ENCODE measurements at regions not wholly inside any gene's neighbourhood (a gene's known extent, or its start where the extent isn't known, plus 50 kb on each side); places are given as distances from the start of the nearest gene placed in this dataset.

DNA sequence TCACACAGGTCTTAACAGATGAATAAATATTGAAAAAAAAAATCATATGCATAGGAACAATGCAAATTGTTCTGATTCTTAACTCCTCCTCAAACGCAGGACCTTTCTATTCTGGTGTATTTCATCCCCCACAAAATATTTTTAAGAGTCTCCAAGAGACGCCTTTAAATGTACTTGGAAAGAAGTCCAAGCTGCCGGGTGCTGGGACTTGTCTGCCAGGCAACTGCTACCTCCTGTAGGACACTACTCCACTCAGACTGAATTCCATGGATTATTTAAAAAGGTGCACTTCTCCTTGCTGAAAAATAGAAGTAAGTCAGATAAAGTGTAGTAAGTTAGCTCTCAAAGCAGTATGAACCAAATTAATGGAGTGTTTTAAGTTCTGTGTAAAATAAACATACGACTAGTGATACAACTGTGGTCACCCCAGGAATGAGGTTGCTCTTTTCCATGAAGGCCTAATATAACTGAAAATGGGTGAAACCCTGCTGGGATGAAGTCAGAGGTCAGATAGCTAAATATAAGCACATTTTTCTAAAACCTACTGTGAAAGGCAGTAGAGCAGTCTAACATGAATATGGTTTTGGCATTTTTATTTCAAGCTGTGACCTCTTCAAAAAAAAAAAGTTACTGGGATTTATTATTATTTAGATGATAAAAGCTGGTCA lies 189.2 kb upstream of the PBX1 start:
- H3K9me3 Mint-ChIP-seq (ENCODE audit: unreplicated experiment): peaks cover 5% of the 10 kb centered on the region

DNA sequence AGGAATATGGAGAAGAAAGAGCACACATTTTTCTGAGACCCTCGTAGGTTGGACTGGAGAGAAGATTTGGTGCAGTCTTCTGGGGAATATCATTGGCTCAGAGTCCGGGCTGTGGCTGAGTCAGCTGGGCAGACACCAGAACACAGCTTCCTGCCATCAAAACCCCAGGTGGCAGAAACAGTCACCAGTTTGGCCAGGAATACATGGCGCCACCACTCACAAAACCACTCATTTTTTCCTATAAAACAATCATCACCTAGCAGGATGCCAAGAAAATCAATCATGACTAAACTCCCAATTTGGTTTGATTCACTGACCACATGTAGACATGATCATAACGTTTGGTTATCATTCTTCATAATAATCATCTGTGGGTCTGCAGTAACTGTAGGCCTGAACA lies 178.1 kb upstream of the PBX1 start:
- Mint-ChIP-seq H3K4me1 (ENCODE audit: low read depth, unreplicated experiment) (no peaks in the 10 kb centered on the region), H3K27me3 (ENCODE audit: unreplicated experiment) (no peaks in the 10 kb centered on the region), H3K27ac (ENCODE audit: unreplicated experiment) (no peak overlapping the region), H3K4me3 (ENCODE audit: unreplicated experiment) (no peak overlapping the region), H3K9me3 (ENCODE audit: unreplicated experiment) (no peaks in the 10 kb centered on the region), H3K36me3 (ENCODE audit: unreplicated experiment) (no peaks in the 10 kb centered on the region)
- no peak for DNase-seq
- TF ChIP-seq, protein P1, sequence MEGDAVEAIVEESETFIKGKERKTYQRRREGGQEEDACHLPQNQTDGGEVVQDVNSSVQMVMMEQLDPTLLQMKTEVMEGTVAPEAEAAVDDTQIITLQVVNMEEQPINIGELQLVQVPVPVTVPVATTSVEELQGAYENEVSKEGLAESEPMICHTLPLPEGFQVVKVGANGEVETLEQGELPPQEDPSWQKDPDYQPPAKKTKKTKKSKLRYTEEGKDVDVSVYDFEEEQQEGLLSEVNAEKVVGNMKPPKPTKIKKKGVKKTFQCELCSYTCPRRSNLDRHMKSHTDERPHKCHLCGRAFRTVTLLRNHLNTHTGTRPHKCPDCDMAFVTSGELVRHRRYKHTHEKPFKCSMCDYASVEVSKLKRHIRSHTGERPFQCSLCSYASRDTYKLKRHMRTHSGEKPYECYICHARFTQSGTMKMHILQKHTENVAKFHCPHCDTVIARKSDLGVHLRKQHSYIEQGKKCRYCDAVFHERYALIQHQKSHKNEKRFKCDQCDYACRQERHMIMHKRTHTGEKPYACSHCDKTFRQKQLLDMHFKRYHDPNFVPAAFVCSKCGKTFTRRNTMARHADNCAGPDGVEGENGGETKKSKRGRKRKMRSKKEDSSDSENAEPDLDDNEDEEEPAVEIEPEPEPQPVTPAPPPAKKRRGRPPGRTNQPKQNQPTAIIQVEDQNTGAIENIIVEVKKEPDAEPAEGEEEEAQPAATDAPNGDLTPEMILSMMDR (IDR thresholded peaks at IDR 0.05; ENCODE audit: partially characterized antibody, unreplicated experiment): no peak

More for the DNA sequence above, 189.2 kb upstream of the PBX1 start:
- no peak overlapping the region for H3K4me3 Mint-ChIP-seq (ENCODE audit: unreplicated experiment)
- DNase-seq: no peak
- no peak overlapping the region for H3K27ac Mint-ChIP-seq (ENCODE audit: unreplicated experiment)
- no peaks in the 10 kb centered on the region for H3K27me3 Mint-ChIP-seq (ENCODE audit: unreplicated experiment)
- H3K36me3 Mint-ChIP-seq (ENCODE audit: unreplicated experiment): no peaks in the 10 kb centered on the region
- no peaks in the 10 kb centered on the region for H3K4me1 Mint-ChIP-seq (ENCODE audit: low read depth, unreplicated experiment)
- TF ChIP-seq, protein P1 (IDR thresholded peaks at IDR 0.05; ENCODE audit: partially characterized antibody, unreplicated experiment): no peak

GRCh38 chr1:164382384-164382783 lies 176.6 kb upstream of the PBX1 start:
- DNase-seq: no peak
- no peaks in the 10 kb centered on the region for H3K9me3 Mint-ChIP-seq (ENCODE audit: unreplicated experiment)
- TF ChIP-seq, protein P1 (IDR thresholded peaks at IDR 0.05; ENCODE audit: partially characterized antibody, unreplicated experiment): no peak
- H3K36me3 Mint-ChIP-seq (ENCODE audit: unreplicated experiment): no peaks in the 10 kb centered on the region
- H3K27me3 Mint-ChIP-seq (ENCODE audit: unreplicated experiment): no peaks in the 10 kb centered on the region
- no peak overlapping the region for H3K4me3 Mint-ChIP-seq (ENCODE audit: unreplicated experiment)
- H3K4me1 Mint-ChIP-seq (ENCODE audit: low read depth, unreplicated experiment): no peaks in the 10 kb centered on the region
- no peak overlapping the region for H3K27ac Mint-ChIP-seq (ENCODE audit: unreplicated experiment)

DNA sequence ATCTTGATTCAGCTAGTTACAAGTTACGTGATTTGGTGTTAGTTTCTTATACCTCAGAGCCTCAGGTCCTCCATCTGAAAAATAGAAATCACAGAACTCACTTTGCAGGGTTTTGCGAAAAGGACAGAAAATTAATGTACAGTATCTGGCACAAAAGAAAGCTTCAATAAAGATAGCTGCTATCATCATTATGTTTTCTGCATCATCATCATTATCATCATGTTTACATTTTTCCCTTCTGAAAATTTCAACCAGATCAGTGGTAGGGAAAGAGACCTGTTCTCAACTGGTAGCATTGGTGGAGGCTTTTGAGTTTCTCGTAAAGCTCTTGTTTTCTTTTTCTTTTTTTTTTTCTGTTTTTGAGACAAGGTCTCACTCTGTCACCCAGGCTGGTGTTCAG lies 174.7 kb upstream of the PBX1 start:
- no peaks in the 10 kb centered on the region for H3K27me3 Mint-ChIP-seq (ENCODE audit: unreplicated experiment)
- DNase-seq: no peak
- TF ChIP-seq, protein P1 (IDR thresholded peaks at IDR 0.05; ENCODE audit: partially characterized antibody, unreplicated experiment): no peak
- H3K4me1 Mint-ChIP-seq (ENCODE audit: low read depth, unreplicated experiment): no peaks in the 10 kb centered on the region
- H3K4me3 Mint-ChIP-seq (ENCODE audit: unreplicated experiment): no peak overlapping the region
- no peak overlapping the region for H3K27ac Mint-ChIP-seq (ENCODE audit: unreplicated experiment)
- H3K36me3 Mint-ChIP-seq (ENCODE audit: unreplicated experiment): no peaks in the 10 kb centered on the region
- H3K9me3 Mint-ChIP-seq (ENCODE audit: unreplicated experiment): no peaks in the 10 kb centered on the region

GRCh38 chr1:164417016-164417704 lies 141.8 kb upstream of the PBX1 start:
- no peaks in the 10 kb centered on the region for H3K9me3 Mint-ChIP-seq (ENCODE audit: unreplicated experiment)
- H3K4me1 Mint-ChIP-seq (ENCODE audit: low read depth, unreplicated experiment): no peaks in the 10 kb centered on the region
- DNase-seq: no peak
- no peaks in the 10 kb centered on the region for H3K27me3 Mint-ChIP-seq (ENCODE audit: unreplicated experiment)
- no peak overlapping the region for H3K4me3 Mint-ChIP-seq (ENCODE audit: unreplicated experiment)
- TF ChIP-seq, protein P1 (IDR thresholded peaks at IDR 0.05; ENCODE audit: partially characterized antibody, unreplicated experiment): no peak
- H3K27ac Mint-ChIP-seq (ENCODE audit: unreplicated experiment): no peak overlapping the region
- H3K36me3 Mint-ChIP-seq (ENCODE audit: unreplicated experiment): no peaks in the 10 kb centered on the region
